Cardiac fibroblast (primary cell): ENCODE measurements at regions not wholly inside any gene's neighbourhood (a gene's known extent, or its start where the extent isn't known, plus 50 kb on each side); places are given as distances from the start of the nearest gene placed in this dataset.
A peak's percentile ranks its signal among the peaks of the same experiment; 100 is the strongest.

ENCODE experiments used
- DNase-seq, 2 donors: peaks; one replicate each; pipeline versions ENCODE4 v3.0.0 to v3.0.0-alpha.2; 2010; ENCODE audit warnings: low read depth in 2 of 2
- H3K4me3 ChIP-seq, 2 donors: replicated peaks in 1 of 2; 1 replicate in 1 of 2; 2 replicates in 1 of 2; pipeline ENCODE4 v1.5.1; 2011; ENCODE audit warnings: low read depth in 2 of 2, low read length in 2 of 2, mild to moderate bottlenecking in 2 of 2, moderate library complexity in 1 of 2
- TF ChIP-seq, protein P1 (sequence below): IDR thresholded peaks from one replicate; pipeline ENCODE4 v1.5.1; 2011; ENCODE audit warnings: low read depth, mild to moderate bottlenecking, low read length, inconsistent platforms

DNA sequence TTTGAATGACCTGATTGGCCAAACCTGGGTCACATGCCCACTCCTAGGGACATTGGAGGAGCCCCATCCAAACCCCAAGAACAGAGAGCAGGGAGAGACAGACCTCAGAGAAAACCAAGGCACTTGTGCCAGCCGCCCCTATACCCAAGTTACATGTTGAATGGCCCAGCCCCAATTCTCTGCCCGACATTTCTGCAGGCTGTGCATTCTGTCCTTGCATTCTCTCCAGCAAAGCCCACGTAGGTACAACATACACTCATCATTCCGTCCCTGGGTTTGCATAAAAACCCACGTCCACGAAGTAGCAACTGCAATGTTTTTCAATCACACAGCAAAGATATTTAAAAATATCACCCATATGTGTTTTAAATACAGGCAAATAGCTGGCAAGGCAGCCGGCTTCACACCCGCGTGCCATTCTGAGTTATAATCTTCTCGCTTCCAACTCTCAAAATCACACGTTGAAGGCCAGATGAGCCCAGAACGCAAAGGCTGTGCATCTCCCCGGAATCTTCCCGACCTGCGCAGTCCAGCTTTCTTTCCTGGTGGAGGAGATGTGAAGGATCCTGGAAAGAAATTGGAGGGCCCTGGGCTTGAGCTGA, 91.7 kb upstream of the MYL2 start:
- TF ChIP-seq, protein P1, sequence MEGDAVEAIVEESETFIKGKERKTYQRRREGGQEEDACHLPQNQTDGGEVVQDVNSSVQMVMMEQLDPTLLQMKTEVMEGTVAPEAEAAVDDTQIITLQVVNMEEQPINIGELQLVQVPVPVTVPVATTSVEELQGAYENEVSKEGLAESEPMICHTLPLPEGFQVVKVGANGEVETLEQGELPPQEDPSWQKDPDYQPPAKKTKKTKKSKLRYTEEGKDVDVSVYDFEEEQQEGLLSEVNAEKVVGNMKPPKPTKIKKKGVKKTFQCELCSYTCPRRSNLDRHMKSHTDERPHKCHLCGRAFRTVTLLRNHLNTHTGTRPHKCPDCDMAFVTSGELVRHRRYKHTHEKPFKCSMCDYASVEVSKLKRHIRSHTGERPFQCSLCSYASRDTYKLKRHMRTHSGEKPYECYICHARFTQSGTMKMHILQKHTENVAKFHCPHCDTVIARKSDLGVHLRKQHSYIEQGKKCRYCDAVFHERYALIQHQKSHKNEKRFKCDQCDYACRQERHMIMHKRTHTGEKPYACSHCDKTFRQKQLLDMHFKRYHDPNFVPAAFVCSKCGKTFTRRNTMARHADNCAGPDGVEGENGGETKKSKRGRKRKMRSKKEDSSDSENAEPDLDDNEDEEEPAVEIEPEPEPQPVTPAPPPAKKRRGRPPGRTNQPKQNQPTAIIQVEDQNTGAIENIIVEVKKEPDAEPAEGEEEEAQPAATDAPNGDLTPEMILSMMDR: no peak
- DNase-seq: no peak
- H3K4me3 ChIP-seq: no peak overlapping the region

DNA sequence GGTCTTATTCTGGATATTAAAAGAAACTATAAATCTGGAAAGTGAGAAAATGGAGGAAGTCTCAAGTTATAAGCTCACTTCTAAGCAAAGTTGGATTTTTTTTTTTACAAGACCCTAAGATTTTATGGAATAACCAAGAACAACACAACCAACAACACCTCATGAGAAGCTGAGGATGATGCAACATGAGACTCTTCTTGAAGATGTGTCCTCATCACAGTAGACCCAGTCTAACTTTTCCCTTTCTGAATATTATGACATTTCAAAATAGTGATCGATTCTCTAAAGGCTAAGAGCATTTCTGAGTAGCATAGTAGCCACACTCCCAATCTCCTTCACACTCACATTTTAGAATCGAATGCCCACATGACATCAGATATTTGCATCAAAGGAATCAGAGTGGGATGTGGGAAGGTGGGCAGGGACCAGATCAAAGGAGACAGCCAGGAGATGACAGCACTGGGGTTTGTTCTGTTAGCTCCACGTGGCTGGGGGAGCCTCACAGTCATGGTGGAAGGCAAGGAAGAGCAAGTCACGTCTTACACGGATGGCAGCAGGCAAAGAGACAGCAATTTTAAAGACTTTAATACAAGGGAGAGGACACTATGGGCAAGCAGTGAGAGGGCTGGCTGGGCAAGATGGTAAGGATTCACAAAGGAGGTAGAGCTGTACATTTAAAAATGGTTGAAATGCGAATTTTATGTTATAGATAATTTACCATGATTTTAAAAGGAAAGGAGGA, 90.7 kb upstream of the MYL2 start:
- TF ChIP-seq, protein P1: no peak
- no peak overlapping the region for H3K4me3 ChIP-seq
- no peak for DNase-seq

DNA sequence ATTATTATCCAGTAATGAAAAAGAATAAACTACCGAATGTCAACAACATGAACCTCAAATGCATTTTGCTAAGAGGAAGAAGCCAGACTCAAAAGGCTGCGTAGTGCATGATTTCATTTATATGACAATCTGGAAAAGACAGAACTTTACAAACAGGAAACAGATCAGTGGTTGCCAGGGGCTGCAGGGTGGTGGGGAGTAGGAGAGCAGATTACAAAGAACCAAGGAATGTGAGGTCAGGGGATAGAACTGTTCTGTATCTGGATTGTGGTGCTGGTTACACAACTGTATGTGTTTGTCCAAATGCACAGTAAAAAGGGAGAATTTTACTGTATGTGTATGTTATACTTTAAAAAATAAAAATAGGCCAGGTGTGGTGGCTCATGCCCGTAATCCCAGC, 89.7 kb upstream of the MYL2 start:
- H3K4me3 ChIP-seq: no peak overlapping the region

DNA sequence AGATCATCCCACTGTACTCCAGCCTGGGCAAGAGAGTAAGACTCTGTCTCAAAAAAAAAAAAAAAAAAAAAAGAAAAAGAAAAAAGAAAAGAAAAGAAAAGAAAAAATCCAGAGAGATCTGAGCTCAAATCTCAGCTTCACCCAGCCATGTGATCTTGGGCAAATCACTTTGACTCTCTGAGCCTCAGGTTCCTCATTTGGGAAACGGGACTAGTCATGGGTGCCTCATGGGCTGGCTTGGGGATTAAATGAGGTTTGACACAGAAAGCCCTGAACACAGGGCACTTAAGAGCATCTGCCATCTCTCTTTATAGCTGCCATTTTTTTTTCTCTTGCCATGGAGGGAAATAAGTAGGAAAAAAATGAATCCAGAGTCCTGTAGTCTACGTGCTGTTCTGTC, 86.2 kb upstream of the MYL2 start:
- TF ChIP-seq, protein P1: no peak
- H3K4me3 ChIP-seq: no peak overlapping the region
- no peak for DNase-seq

More for the DNA sequence above, 89.7 kb upstream of the MYL2 start:
- TF ChIP-seq, protein P1: no peak
- DNase-seq: peak; percentile 13 to 17

DNA sequence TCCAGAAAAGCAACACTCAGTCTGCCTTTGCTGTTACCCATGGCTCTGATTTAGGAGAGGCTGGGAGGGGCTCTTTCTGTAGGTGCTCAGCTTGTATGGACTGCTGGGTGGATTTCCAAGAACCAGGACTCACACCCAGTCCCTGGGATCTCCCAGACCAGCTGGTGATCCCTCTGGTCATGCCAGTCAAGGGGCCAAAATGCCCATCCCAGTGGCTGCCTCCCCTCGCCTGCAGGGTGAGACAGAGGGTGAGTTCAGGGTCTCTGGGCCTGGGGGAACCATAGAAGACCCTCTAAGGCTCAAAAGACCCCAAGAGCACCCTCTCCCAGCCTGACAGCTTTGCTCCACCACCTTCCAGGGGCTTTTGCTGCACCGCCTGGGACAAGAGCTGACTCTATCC, 78.6 kb upstream of the MYL2 start:
- no peak overlapping the region for H3K4me3 ChIP-seq
- DNase-seq: no peak
- TF ChIP-seq, protein P1: no peak

DNA sequence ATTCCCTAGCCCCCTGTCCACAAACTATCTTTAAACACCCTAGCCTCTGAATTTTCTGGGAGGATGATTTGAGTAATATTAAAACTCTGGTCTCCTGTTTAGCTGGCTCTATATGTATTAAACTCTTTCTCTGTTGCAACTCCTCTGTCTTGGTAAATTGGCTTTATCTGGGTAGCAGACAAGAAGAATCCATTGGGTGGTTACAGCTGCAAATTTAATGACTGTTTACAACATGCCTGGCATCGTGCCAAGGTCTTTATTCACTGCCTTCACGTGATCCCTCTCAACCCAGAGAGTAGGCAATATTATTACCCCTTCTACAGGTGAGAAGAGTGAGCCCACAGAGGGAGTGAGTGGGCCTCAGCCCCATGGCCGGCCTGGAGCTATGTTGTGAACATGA, 77.8 kb upstream of the MYL2 start:
- peak in 1 of 2 donors; percentile 2 for DNase-seq
- no peak overlapping the region for H3K4me3 ChIP-seq
- TF ChIP-seq, protein P1: no peak
